Nephron progenitor cell (in vitro differentiated cells): ENCODE measurements at regions not wholly inside any gene's neighbourhood (a gene's known extent, or its start where the extent isn't known, plus 50 kb on each side); places are given as distances from the start of the nearest gene placed in this dataset.

ENCODE experiments used
- DNase-seq: peaks from one replicate; pipeline ENCODE4 v3.0.0; 2021
- H3K27ac Mint-ChIP-seq: 2 replicates; pipeline ENCODE4 v1.8.0; 2021; ENCODE audit warnings: mild to moderate bottlenecking, moderate library complexity, mixed read lengths
- H3K27me3 Mint-ChIP-seq: 2 replicates; pipeline ENCODE4 v1.8.0; 2021; ENCODE audit warnings: mild to moderate bottlenecking, low read depth, mixed read lengths; ENCODE audit not compliant: poor library complexity
- H3K36me3 Mint-ChIP-seq: 2 replicates; pipeline ENCODE4 v1.8.0; 2021; ENCODE audit warnings: low read depth, mixed read lengths
- H3K4me1 Mint-ChIP-seq: 2 replicates; pipeline ENCODE4 v1.8.0; 2021; ENCODE audit warnings: mixed read lengths
- H3K4me3 Mint-ChIP-seq: 2 replicates; pipeline ENCODE4 v1.8.0; 2021; ENCODE audit warnings: mild to moderate bottlenecking, moderate library complexity, mixed read lengths
- H3K9me3 Mint-ChIP-seq: 2 replicates; pipeline ENCODE4 v1.8.0; 2021; ENCODE audit warnings: mild to moderate bottlenecking, moderate library complexity, mixed read lengths
- CTCF ChIP-seq: fragments of 200-600 bp; sonication (generic); IDR thresholded peaks from 2 replicates; pipeline ENCODE4 v1.5.0; 2021; ENCODE audit warnings: antibody characterized with exemption

DNA sequence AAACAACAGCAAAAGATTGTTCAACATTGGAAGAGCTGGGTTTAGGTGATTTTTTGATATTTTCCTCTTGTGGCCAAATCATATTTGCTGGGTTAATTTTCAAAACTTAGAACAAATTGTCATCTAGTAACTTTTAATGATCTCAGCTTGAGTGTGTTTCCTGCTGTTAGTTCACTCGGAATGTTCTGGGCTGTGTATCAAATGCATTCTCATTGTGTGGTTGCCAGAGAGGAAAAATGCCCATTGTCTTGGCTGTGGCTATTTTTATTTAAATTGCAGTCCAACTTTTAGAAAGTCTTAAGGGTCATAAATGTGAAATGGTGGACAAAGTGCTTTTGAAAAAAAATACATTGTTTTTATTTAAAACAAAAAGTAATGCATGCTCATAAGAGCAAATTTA is 542.0 kb downstream of the TNS3 start:
- peaks cover 4% of the 10 kb centered on the region for H3K27me3 Mint-ChIP-seq
- no peak overlapping the region for H3K4me3 Mint-ChIP-seq
- peaks cover 66% of the 10 kb centered on the region for H3K4me1 Mint-ChIP-seq
- no peak for DNase-seq
- H3K9me3 Mint-ChIP-seq = peaks cover 4% of the 10 kb centered on the region
- no peak for TF ChIP-seq CTCF
- no peaks in the 10 kb centered on the region for H3K36me3 Mint-ChIP-seq
- H3K27ac Mint-ChIP-seq = no peak overlapping the region

GRCh38 chr7:47039089-47039648 is 542.7 kb downstream of the TNS3 start:
- peaks cover 4% of the 10 kb centered on the region for H3K9me3 Mint-ChIP-seq
- no peak overlapping the region for H3K4me3 Mint-ChIP-seq
- peaks cover 62% of the 10 kb centered on the region for H3K4me1 Mint-ChIP-seq
- no peaks in the 10 kb centered on the region for H3K36me3 Mint-ChIP-seq
- DNase-seq = peak; percentile 13
- H3K27me3 Mint-ChIP-seq = peaks cover 4% of the 10 kb centered on the region
- peak overlapping the region; percentile 70 for H3K27ac Mint-ChIP-seq
- no peak for TF ChIP-seq CTCF

GRCh38 chr7:47038621-47039020 is 543.3 kb downstream of the TNS3 start:
- no peak for DNase-seq
- Mint-ChIP-seq H3K27ac (peak overlapping the region; percentile 70), H3K27me3 (peaks cover 4% of the 10 kb centered on the region), H3K36me3 (no peaks in the 10 kb centered on the region), H3K9me3 (peaks cover 4% of the 10 kb centered on the region), H3K4me1 (peaks cover 68% of the 10 kb centered on the region), H3K4me3 (no peak overlapping the region)
- TF ChIP-seq CTCF = no peak

- no peaks in the 10 kb centered on the region for H3K36me3 Mint-ChIP-seq
- H3K27me3 Mint-ChIP-seq = peaks cover 4% of the 10 kb centered on the region
- H3K4me1 Mint-ChIP-seq = peaks cover 74% of the 10 kb centered on the region
- TF ChIP-seq CTCF = no peak
- H3K27ac Mint-ChIP-seq = no peak overlapping the region
- no peak overlapping the region for H3K4me3 Mint-ChIP-seq
- no peak for DNase-seq
- H3K9me3 Mint-ChIP-seq = peaks cover 4% of the 10 kb centered on the region
Observed at GRCh38 chr7:47037607-47038006, 544.3 kb downstream of the TNS3 start.

GRCh38 chr7:47036909-47037308 is 545.0 kb downstream of the TNS3 start:
- no peak overlapping the region for H3K27ac Mint-ChIP-seq
- peaks cover 81% of the 10 kb centered on the region for H3K4me1 Mint-ChIP-seq
- no peaks in the 10 kb centered on the region for H3K36me3 Mint-ChIP-seq
- no peak overlapping the region for H3K4me3 Mint-ChIP-seq
- DNase-seq = no peak
- peaks cover 4% of the 10 kb centered on the region for H3K9me3 Mint-ChIP-seq
- H3K27me3 Mint-ChIP-seq = peaks cover 9% of the 10 kb centered on the region
- TF ChIP-seq CTCF = no peak

- no peak overlapping the region for H3K4me3 Mint-ChIP-seq
- H3K36me3 Mint-ChIP-seq = no peaks in the 10 kb centered on the region
- peak overlapping the region; percentile 88 for H3K27ac Mint-ChIP-seq
- no peaks in the 10 kb centered on the region for H3K9me3 Mint-ChIP-seq
- no peak for TF ChIP-seq CTCF
- DNase-seq = no peak
- H3K4me1 Mint-ChIP-seq = peaks cover 73% of the 10 kb centered on the region
- peaks cover 14% of the 10 kb centered on the region for H3K27me3 Mint-ChIP-seq
Observed at GRCh38 chr7:47035522-47035921, 546.4 kb downstream of the TNS3 start.
